ENCODE measurements at regions not wholly inside any gene's neighbourhood (a gene's known extent, or its start where the extent isn't known, plus 50 kb on each side); places are given as distances from the start of the nearest gene placed in this dataset.

GRCh38 chr6:80940976-80941375 lies 811.5 kb downstream of the TENT5A start:
- DNase-seq (no peak), ATAC-seq (no peak)
- no peaks in the 10 kb centered on the region for H3K27me3 Mint-ChIP-seq
- POLR2A ChIA-PET, result no interaction called here
- no peak overlapping the region for H3K4me3 Mint-ChIP-seq
- CTCF ChIA-PET, result no interaction called here
- TF ChIP-seq, protein P1, sequence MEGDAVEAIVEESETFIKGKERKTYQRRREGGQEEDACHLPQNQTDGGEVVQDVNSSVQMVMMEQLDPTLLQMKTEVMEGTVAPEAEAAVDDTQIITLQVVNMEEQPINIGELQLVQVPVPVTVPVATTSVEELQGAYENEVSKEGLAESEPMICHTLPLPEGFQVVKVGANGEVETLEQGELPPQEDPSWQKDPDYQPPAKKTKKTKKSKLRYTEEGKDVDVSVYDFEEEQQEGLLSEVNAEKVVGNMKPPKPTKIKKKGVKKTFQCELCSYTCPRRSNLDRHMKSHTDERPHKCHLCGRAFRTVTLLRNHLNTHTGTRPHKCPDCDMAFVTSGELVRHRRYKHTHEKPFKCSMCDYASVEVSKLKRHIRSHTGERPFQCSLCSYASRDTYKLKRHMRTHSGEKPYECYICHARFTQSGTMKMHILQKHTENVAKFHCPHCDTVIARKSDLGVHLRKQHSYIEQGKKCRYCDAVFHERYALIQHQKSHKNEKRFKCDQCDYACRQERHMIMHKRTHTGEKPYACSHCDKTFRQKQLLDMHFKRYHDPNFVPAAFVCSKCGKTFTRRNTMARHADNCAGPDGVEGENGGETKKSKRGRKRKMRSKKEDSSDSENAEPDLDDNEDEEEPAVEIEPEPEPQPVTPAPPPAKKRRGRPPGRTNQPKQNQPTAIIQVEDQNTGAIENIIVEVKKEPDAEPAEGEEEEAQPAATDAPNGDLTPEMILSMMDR (IDR thresholded peaks at IDR 0.05), result no peak
- no peak overlapping the region for H3K27ac Mint-ChIP-seq
- no peaks in the 10 kb centered on the region for H3K4me1 Mint-ChIP-seq (ENCODE audit: low read depth)
- no peaks in the 10 kb centered on the region for H3K36me3 Mint-ChIP-seq (ENCODE audit: low read depth)
- intact Hi-C loops (cut with micrococcal nuclease), result no loop called here
- peaks cover 7% of the 10 kb centered on the region for H3K9me3 Mint-ChIP-seq

DNA sequence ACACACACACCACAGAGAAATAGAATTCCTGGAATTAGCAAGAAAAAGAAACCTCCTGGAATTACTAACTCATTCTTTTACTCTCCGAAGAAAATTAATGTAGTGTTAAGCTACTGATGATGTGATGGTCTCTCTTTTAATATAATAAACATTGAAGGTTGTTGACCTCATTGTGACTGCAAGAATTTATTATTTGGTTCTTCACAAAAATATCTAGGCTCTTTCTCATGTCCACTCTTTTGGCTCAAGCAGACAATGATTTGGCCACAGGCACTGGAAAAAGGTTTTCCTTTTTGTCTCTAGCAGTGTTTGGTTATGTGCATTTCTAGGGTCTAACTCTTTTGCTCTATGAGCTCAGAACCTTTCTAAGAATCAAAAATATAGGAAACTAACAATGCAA lies 811.9 kb downstream of the TENT5A start:
- ChIA-PET CTCF (no interaction called here), POLR2A (no interaction called here)
- Mint-ChIP-seq H3K4me1 (ENCODE audit: low read depth) (no peaks in the 10 kb centered on the region), H3K27ac (no peak overlapping the region), H3K9me3 (peaks cover 8% of the 10 kb centered on the region), H3K4me3 (no peak overlapping the region), H3K27me3 (no peaks in the 10 kb centered on the region), H3K36me3 (ENCODE audit: low read depth) (no peaks in the 10 kb centered on the region)
- DNase-seq (no peak), ATAC-seq (no peak)
- intact Hi-C loops (cut with micrococcal nuclease), result no loop called here
- TF ChIP-seq, protein P1 (IDR thresholded peaks at IDR 0.05), result no peak

DNA sequence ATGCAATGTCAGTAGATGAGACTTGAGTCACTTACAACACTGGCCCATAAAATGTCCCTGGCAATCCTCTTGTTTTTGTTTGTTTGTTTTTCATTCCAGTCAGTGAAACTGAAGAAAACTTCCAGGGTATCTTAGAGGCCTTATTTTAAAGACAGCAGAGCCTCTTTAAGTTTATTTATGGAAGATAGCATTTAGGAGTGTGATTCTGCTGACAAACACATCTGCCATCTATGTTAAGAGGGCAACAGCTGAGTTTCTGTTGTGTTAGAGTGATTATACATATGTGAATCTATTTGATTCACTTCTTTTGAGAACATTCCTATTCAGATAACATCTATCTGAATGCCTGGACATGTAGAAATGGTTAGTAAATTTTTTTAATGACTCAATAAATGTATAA lies 812.6 kb downstream of the TENT5A start:
- ATAC-seq (no peak), DNase-seq (no peak)
- Mint-ChIP-seq H3K36me3 (ENCODE audit: low read depth) (no peaks in the 10 kb centered on the region), H3K9me3 (peaks cover 8% of the 10 kb centered on the region), H3K27me3 (no peaks in the 10 kb centered on the region), H3K4me3 (no peak overlapping the region), H3K4me1 (ENCODE audit: low read depth) (no peaks in the 10 kb centered on the region), H3K27ac (no peak overlapping the region)
- ChIA-PET CTCF (no interaction called here), POLR2A (no interaction called here)
- TF ChIP-seq, protein P1 (IDR thresholded peaks at IDR 0.05), result no peak
- intact Hi-C loops (cut with micrococcal nuclease), result no loop called here

DNA sequence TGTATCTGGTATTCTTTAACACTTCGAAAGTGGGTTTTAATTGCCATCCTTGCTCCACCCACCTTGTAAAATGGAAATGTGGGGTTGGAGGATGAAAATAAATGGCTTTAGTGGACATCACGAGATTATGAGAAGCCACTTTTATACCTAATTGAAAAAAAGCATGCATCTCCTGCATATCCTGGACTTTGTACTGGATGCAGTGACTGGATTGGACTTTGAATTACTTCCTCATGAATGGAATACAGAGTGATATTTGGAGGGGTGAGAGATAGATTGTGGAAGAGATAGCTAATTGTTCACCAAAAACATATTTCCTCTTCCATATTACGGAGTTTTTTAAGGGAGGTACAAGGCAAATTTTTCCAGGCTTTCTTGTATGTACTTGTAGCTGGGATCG lies 813.0 kb downstream of the TENT5A start:
- H3K4me3 Mint-ChIP-seq, result no peak overlapping the region
- TF ChIP-seq, protein P1 (IDR thresholded peaks at IDR 0.05), result no peak
- ATAC-seq, result no peak
- DNase-seq, result no peak
- no peaks in the 10 kb centered on the region for H3K36me3 Mint-ChIP-seq (ENCODE audit: low read depth)
- POLR2A ChIA-PET, result no interaction called here
- peaks cover 8% of the 10 kb centered on the region for H3K9me3 Mint-ChIP-seq
- no peaks in the 10 kb centered on the region for H3K27me3 Mint-ChIP-seq
- intact Hi-C loops (cut with micrococcal nuclease), result no loop called here
- no peak overlapping the region for H3K27ac Mint-ChIP-seq
- CTCF ChIA-PET, result no interaction called here
- no peaks in the 10 kb centered on the region for H3K4me1 Mint-ChIP-seq (ENCODE audit: low read depth)

- Mint-ChIP-seq H3K4me3 (no peak overlapping the region), H3K9me3 (peaks cover 8% of the 10 kb centered on the region), H3K27me3 (no peaks in the 10 kb centered on the region), H3K4me1 (ENCODE audit: low read depth) (no peaks in the 10 kb centered on the region), H3K27ac (no peak overlapping the region), H3K36me3 (ENCODE audit: low read depth) (no peaks in the 10 kb centered on the region)
- ChIA-PET POLR2A (no interaction called here), CTCF (no interaction called here)
- TF ChIP-seq, protein P1 (IDR thresholded peaks at IDR 0.05), result no peak
- ATAC-seq, result no peak
- no peak for DNase-seq
- intact Hi-C loops (cut with micrococcal nuclease), result no loop called here
Measured at GRCh38 chr6:80938131-80938530, 814.4 kb downstream of the TENT5A start.

Measured in activated CD8-positive, alpha-beta T cell treated with anti-CD3 and anti-CD28 coated beads for 36 hours (primary cell).